Activated CD4-positive, alpha-beta T cell treated with anti-CD3 and anti-CD28 coated beads, Interleukin-2, Interleukin-4, amounts not matched to agents 100 ng/mL and 50 ng/mL, durations not matched to agents 16 hours and 8 hours (primary cell): ENCODE measurements at regions not wholly inside any gene's neighbourhood (a gene's known extent, or its start where the extent isn't known, plus 50 kb on each side); places are given as distances from the start of the nearest gene placed in this dataset.

Source experiments
- DNase-seq: peaks from one replicate; pipeline ENCODE4 v3.0.0-alpha.2; 2020; ENCODE audit warnings: low spot score

DNA sequence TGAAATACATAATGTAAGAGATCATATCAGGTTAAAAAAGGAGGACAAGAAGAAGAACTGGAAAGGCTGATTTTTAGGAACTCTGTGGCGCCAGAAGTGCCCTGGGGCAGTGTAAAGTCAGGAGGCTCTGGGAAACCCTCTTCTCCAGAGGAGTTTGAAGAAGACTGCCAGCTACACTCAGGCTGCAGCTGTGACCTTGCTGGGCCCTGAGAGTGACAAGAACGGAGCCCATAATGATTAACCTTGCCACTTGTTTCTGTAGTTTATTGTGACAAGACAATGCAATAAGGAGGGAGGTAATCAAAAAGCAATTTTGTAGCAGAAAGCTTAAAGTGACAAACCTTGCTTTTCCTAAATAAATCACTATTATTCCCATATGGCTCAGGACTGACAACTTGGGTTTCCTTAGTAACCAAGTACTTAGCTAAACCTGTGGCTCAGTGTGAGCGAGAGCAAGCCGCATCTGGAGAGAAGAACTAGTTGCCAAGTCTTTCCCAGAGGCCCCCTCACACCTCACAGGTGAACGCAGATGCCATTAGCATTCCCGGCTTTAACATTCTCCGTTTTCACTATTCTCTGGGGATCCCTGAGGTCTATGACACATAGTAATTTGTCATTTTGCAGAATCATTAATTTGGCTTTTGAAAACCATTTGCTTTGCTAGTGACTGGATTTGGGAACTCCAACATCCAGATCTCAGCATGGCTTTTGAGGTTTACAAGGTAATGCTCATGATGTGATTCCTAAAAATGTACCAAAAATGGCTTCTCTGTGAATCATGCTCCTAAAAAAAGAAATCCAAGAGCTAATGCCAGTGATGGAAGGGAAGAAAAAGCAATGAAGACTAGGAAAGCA lies 115.9 kb downstream of the OMA1 start:
- no peak for DNase-seq

DNA sequence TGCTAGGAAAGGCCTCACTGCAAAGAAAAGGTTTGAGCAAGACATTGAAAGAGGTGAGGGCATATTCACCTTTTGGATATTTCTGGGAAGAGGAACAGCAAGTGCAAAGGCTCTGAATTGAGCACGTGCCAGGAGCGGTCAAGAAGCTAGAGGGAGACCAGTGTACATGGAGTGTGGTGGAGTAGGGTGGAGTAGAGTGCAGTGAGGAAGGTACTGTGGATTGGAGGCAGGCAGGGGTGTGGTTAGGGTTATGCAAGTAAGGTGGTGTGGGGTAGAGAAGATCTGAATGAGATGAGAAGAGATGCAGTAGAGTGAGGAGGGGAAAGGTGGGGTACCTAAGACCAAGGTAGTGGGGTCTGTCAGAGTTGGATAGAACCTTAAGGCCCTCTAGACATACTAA lies 119.6 kb downstream of the OMA1 start:
- DNase-seq, result no peak

DNA sequence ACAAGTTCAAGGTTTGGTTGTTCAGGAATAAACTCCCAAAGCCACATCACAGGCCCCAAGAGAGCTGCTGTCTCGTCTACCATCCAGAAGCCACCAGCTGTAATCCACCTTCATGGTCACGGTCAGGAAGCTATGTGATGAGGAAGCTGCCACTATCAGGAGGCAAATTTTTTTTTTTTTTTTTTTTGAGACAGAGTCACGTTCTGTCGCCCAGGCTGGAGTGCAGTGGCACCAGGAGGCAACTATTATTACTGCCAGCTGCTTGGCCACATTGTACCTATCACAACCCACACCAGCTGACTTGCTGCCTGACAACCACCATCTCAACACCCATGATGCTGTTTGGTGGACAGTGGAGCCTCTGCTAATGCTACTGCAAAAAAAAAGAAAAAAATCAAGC lies 124.1 kb downstream of the OMA1 start:
- DNase-seq, result no peak

DNA sequence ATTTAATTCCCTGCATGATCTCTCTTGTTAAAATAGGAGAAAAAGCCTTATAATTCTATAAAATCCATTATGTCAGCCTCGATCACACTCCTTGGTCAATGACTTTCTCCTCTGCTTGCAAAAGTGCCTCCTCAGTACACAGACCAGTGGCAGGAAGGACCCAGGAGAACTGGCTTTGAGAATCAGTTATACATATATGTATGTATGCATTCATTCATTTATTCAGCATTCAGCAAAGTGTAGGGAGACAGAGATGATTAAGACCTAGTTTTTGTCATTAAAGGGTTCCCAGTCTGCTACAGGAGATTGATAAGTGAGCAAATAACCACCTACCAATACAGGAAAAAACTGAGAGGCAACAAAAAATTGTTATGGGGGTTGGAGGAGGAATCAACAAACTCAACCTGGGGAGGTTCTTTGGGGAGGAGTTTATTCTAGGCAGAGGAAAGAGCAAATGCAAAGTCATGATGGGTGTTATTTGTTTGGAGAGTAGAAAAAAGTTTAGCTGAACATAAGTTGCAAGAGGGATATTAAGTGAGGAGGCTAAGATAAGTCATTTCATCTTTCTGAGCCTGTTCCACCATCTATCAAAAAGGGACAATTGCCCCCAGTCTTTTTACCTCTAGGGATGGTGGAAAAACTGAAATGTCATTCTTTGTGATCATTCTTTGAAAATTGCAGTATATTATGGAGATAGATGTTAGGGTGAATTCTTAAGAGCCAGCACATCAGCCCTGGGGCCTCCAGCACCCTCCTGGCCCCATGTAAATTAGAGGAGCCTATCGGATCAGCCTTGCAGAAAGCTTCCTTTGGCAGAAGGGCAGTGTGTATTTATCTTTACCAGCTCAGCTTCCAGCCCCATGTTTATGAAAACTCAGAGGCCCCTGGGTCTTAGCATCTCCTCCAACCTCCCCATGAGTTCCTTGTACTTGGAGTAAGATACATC lies 128.0 kb downstream of the OMA1 start:
- DNase-seq, result no peak

DNA sequence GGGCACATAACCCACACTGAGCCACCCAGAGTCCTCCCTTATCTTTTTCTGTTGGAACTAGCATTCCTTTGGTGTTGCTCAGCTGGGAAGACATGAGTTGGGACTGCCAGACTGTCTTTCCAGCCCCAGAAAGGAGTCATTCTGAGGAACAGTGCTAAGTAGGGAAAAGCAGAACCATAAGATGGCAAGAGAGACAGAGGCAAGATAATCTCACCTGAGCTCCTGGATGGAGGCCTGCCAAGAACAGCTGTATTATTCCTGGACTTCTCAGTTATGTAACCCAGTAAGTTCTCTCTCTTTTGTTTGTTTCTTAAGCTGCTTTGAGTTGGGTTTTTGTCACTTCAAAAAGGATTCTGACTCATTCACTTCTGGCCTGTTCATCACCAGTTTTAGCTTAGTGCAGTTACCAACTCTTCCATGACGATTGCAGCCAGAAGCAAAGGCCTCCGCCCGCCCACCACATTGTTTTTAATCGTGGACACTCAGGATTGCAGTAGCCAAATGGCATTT lies 134.4 kb downstream of the OMA1 start:
- no peak for DNase-seq

DNA sequence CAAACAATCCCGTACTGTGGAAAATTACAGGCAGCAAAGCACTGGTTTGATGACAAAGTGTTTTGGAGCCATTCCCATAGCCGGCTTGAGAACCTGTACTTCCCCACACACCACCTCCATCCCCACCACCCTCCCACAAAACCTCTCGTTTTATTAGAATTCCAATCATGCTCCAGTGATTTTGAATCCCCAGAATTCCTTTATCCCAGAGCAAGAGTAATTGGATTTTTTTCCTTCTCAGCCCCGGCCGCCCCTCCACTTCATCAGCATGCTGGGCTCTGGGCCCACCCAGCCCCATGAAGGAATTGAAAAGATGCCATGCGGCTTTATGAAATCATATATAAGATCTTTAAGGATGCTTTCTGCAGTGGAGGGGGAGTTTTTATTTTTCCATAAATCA lies 136.6 kb downstream of the OMA1 start:
- DNase-seq, result no peak

DNA sequence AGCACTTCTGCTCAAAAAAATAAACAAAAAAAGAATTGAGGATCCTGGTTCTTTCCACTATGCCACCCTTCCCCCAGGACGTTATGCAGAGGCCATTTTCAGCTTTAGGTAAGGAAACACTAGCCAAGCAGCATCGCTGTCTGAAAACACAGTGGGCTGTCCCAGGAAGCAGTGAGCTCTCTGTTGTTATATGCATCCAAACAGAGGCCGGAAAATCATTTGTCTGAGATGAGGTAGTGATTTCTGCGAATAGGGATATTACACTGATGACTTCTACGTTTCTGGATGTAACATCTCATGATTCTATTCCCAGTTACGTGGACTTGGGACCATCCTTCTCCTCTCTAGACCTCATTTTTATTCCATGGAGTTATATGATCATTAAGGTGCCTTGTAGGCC lies 137.2 kb downstream of the OMA1 start:
- no peak for DNase-seq

DNA sequence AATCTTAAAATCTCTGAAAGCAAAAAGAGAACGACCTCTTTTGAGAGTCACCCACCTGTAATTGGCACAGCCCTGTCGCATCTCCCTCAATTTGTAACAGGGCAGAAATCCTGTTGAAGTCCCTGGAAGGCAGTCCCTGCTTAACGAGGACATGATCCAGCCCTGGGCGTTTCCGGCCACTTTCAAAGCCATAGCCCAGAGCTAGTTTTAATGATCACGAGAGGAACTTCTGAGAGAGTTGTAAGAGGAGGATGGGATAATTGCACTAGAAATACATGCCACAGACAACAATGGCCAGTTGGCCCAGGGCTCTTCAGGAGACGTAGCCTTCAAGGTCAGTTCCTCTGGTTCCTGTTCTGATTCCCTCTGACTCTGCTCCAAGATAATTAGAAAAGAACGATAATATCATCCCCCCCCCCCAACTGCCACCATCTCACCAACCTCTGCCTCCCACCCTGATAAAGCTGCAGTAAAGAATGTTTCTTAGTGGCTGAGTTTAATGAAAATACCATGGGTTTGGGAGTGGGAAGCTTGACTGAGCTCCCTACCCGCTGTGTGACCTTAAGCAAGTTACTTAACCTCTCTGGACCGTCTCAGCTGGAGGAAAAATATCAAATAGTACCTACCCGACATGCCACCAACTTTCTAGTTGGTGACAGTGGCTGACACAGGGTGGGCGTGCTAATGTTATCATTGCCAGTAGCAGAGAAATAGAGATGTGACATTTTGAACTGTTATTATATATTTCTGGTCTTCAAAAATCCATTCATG lies 140.0 kb downstream of the OMA1 start:
- DNase-seq, result no peak

DNA sequence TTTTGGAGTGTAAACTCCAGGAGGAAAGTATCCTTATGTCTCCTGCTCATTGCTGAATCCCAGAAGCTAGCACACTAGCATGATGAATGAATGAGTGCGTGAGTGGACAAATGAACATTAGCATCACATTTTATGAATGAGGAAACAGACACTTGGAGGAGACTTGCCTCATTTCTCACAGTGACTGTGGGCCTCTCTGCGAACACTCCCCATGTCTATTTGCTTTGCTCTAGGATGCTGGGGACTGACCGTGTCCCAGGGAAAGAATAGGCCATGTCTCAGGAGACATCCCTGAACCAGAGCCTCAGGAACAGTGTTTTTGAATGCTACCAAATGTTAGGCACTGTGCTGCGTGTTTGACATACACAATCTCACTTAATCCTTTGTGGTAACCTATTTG lies 140.9 kb downstream of the OMA1 start:
- DNase-seq, result no peak

DNA sequence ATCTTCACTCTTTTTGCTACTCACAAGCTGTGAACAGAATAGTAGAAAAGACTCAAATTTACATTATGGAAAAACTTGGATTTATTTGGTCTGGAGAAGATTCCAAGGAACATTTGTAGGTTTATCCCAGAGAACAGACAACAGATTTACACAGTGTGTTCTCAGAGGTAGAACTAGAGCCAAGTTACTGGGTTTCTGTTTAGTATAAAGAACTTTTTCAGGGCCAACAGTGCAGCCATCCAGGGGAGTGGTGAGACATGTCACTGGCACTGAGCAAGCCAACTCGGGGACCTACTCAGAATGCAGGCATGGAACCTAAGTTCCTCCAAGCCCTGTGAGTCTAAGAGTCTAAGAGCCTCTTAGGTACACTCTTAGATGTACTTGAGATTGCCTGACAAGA lies 142.6 kb downstream of the OMA1 start:
- no peak for DNase-seq

DNA sequence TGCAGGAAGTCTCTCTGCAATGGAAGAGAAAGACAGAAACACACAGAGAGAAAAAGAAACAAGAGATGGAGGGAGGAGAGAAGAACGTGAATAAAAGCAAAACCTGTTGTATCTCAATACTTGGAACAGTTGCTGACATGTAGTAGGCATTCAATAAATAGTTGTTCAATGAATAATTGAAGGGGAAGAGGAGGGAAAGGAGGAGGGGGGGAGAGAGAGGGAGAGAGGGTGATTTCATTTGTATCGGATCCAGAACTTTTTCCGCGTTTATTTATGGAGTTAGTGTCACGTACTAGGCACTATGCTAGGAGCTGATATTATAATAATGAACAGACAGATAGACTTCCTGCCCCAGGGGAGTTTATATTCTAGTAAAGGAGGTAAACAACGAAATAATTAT lies 144.1 kb downstream of the OMA1 start:
- DNase-seq, result no peak

DNA sequence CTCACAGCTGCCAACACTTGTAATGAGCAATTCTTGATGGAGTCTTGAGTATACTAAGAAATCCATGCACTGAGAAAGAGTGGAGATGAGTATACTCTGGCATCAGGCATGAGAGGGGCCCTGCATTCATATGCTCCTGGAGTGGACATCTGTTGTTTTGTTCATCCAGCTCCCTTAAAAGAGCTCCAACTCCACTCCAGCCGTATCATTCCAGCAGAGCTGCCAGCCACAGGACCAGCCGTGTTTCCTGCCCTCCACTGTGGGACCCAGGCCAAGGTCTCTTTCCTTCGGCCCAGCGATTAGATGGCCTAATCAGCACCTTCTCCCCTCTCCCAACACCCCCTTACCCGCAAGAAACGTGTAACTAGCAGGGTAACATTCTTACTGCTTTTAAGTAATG lies 144.5 kb downstream of the OMA1 start:
- no peak for DNase-seq

DNA sequence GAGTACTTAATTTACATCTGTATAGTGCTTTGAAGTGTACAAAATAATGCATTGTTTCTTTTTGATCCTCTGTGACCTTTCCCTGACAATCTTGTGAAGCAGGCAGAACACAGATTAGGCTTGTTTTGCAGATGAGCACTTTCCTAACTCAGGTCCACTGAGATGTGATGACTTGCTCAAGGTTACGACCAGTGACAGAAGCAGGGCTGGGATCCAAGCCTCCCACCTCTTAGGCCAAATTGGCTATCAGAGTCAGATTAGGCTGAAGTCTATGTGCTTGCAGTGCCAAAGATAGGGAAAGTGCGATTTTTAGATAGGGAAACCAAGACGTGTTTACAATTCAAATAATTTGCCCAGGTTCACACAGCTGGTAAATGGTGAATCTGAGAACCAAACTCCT lies 147.3 kb downstream of the OMA1 start:
- no peak for DNase-seq

DNA sequence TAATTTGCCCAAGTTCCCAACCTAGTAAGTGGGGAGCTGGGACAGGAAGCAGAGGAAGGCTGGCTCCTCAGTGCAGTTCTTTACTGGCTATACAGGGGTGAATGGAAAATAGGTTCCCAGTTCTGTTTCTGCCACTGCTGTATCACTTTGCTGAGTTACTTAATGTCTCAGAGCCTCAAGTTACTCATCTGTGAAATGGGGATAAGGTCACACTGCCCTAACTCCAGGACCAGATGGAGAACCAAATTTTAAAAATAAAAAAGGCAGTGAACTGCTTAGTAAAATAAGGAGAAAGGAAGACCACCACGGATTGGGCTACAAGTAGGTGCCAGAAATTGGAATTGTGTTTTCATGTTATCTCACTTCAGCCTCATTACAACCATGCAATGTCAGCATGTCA lies 147.8 kb downstream of the OMA1 start:
- DNase-seq, result no peak

DNA sequence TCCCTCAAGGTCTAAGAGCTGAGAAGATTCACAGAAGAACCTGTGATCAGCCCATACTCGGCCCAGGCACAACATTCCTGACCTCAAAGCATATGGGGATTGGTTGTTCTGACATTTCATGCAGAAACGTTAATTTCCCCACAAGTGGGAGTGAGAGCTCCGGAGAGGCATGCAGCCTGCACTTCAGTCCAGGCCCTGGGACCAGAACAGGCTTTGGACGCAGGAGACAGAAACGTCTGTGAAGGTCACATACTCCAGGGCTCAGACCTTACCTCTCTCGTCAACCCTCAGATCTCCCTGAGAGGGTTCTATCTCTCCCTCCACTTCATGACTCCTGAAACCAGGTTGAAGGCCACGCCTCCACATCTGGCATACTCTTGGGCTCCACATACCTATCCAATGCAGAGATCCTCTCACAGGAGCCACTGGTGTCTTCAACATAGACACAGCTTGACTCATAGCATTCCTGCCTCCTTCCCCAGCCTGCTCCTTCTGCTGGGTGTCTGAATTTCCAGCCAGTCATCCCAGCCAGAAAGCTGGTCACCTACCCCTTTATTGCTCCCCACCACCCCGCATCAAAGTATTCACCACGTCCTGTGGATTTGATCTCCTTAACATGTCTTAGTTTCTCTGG lies 149.2 kb downstream of the OMA1 start:
- no peak for DNase-seq

DNA sequence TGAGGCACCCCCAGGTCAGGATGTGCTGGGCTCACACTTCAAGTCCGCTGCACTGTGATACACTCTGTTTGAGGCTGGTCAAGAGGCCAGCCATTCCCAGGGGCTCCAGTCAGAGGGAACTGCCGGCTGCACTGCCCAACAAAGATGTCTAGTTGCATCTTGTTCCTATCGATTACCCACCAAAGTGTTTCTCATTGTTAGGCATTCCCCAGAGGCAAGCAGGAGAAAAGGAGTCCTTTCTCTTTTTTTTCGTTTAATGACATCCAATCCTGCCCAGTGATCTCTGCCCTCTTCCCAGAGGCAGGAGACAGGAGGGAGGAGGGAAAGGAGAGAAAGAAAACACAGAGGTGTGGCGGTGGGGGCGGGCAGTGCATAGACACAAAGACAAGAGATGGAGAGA lies 150.4 kb downstream of the OMA1 start:
- no peak for DNase-seq

DNA sequence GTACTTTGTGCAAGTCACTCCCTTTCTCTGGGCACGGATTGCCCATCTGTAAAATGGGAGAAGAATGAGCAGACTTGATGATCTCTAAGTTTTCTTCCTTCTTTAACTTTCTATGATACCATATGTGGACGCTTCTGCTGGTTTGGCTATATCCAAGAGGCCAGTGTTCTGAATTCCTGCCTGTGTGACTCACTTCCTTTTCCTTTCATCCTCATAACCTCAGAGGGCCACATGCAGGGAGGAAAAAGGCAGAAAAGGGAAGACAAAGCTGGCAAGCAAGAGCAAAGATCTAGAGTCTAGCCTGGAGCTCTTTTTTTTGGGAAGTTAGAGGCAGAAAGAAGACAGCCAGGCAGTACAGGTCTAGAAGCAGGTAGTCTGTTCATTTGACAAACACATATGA lies 151.2 kb downstream of the OMA1 start:
- DNase-seq, result no peak

DNA sequence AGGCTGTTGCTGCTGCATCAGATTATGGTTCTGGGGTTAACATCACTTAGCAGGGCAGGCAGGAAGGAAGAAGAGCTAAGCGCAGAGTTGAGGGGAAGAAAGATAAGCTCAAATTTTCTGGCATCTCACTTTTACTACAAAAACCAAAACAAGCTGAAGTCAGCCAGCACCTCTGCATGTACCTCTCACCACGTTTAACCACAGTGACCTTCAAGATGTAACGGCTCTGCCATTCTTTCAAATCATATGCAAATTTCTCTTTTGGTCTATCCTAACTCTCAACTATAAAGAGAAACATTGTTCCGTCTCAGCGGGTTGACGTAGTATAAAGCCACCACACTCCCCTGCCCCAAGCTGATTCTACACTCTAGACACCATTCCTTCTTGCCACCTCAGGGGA lies 154.4 kb downstream of the OMA1 start:
- no peak for DNase-seq

DNA sequence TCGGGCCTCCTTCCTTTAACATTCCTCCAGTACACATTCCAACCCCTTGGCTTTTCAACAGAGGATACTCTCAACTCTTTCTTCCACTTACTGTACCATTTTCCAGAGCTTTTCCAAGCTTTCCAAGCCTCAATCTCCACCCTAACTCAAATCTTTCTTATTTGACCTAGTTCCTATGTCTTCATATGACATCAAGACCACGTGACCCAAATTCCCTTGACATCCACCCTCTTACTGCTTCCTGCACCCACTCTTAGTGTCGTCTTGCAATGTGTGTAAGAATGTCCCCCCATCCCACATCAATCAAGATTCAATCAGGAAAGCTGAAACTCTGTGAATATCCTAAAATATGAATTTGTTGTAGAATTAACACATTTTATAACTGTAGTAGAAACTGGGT lies 155.0 kb downstream of the OMA1 start:
- DNase-seq, result no peak

DNA sequence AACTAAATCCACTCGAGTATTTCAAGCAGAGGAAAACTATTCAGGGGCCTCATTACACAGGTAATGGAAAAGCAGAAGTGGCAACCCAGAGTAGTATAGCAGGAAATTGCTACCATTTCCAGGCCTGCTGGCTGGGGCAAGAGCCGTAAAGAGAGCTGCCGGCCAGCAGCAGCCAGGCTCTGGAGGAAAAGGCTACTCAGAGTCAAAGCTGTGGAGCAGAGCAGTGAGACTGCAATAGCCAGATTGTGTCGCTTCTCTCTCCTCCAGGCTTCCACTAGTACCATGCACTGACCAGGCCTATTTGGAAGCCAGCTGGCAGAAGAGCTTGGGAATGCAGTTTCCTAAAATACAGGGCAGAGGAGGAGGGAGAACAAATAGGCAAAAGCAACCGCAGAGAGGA lies 155.5 kb downstream of the OMA1 start:
- no peak for DNase-seq

DNA sequence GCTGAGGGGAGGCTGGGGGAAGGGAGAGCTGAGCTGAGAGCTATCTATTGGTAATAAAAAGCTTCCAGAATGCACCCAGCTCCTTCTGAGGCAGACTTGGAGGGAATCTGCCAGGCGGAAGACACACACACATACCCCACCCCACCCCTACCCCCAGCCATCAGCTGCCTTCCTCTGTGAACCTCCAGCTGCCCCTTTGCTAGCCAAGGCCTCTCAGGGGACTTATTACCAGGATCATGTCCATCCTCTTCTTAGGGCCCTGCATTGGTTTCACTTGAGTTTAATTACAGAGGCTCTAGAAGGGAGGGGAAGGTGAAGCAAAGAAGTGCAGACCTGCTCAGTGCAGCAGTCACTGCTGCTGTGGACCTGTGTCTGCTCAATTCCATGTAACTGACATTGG lies 156.4 kb downstream of the OMA1 start:
- no peak for DNase-seq

DNA sequence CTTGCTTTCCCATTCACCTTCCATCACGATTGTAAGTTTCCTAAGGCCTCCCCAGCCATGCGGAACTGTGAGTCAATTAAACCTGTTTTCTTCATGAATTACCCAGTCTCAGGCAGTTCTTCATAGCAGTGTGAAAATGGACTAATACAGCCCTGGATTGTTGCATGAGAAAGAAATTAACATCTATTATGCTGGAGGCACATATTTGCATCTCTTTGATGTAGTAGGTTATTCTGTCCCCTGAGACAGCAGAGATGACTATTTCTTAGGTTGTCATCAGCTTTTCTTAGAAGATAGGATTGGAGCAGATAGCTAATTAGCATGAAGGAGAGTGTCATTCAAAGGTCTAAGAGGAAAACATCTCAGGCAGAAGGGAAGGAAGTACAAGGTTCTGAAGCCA lies 166.2 kb downstream of the OMA1 start:
- DNase-seq, result no peak
